ENCODE measurements at regions not wholly inside any gene's neighbourhood (a gene's known extent, or its start where the extent isn't known, plus 50 kb on each side); places are given as distances from the start of the nearest gene placed in this dataset.
A peak's percentile ranks its signal among the peaks of the same experiment; 100 is the strongest.
"Not testable (repeated sequence)": the region's sequence is repeated elsewhere in the genome, so short reads cannot be mapped to it uniquely, and the experiment has no call there.

DNA sequence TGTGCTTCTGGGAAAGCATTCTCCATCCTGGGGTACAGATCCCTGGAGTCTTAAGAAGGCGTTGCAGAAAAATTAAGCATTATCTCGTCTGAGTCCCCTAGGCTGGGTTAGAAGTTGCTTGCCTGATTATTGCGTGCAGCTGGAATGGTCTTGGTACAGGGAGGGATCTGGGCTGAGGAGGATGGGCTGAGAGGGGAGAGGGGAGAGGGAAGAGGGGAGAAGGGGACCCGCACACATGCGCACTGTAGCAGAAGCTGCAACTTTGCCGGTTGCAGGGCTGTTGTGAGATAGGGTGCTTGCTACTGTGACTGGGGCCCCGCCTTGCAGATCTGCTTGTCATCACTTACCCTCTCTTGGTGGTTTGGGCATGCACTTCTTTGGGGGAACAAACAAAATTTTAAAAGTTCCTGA lies 316.8 kb downstream of the DLEU7 start:
- no peak for DNase-seq (ENCODE audit: low read depth in 2 of 2)

DNA sequence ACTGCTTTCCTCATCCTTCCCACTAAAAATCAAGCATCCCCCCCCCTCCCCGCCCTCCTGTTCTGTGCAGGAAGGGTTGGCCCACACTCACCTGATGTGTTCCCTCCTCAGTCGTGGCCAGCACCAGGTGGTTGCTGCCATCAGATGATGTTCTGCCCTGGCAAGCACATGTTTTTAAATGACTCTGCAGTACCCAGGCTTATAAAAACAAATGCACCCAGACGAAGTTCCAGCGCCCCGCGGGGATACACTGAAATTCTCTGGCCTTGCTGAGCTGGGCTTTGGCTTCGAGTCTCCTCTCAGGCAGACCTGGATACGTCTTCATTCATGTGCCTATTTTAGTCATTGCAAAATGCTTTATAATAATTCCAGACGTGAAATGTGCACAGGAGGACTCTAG lies 316.3 kb downstream of the DLEU7 start:
- DNase-seq (ENCODE audit: low read depth in 2 of 2) = no peak

DNA sequence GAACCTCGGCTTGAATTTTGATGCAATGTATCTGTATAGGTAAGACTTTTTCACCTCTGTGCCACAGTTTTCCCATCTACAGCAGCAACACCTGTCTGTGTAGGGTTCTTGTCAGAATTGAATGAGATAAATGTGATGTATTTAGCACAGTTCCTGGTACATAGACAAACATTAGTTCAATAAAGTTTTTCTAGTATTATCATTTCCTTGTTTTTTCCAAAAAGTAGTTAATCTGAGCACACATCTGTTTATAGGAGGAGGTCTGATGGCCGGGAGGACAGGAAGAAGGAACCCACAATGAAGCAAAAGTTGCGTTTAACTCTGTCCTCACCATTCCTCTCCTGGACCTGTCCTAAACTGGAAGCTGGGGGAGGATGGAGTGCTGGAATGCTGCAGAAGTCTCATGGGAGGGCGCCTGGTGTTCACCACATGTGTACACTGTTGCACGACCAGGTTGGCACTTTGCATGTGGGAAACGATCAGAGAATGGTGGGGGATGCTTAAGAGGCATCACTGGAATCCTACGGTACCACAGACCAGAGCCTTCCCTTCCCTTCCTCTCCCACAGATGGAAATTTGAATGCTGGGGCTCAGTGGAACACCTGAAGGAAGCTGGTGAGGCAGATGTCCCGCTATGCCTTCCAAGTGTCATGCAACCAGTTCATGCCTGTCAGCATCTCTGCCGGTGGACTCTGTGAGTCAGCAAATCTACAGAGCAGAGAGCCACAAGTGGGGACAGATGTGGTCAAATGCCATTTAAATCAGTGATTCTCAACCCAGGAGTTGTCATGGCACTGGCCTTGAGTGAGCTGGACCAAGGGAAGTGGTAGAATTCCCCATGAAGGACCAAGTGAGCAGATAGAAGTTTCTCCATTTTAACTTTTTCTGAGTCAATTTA lies 315.6 kb downstream of the DLEU7 start:
- DNase-seq (ENCODE audit: low read depth in 2 of 2) = no peak

DNA sequence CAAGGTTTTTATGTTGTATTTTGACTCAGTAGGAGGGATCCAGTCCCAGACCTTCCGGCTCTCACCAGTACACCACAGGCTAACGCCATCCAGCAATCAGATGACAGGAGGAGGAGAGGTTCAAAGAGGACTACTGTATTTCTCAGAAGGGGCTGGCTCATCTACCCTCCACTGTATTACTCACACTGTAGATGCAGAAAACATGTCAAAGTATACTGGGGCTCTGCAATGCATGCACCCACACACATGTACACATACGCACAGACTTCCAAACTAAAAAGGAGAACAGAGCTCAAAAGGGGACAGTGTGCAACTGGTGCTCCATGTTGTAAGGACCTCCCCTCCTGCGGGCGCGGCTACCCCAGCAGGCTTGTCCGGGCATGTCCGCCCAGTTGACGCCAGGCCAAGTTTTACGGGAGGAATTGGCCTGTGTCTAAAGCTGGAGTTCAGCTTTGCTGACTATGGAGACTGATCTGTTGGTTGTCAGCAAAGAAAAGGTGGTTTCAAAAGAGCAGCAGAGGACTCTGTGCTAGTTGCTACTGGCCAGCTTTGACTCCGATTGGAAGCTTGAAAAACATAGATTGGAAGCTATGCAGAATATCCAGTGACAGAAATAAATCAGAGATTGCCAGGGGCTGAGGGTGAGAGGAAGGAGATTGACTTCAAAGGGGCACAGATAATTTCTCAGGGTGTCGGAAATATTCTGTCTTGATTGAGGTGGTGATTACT lies 314.2 kb downstream of the DLEU7 start:
- DNase-seq (ENCODE audit: low read depth in 2 of 2) = peak in 1 of 2 donors; percentile 6

DNA sequence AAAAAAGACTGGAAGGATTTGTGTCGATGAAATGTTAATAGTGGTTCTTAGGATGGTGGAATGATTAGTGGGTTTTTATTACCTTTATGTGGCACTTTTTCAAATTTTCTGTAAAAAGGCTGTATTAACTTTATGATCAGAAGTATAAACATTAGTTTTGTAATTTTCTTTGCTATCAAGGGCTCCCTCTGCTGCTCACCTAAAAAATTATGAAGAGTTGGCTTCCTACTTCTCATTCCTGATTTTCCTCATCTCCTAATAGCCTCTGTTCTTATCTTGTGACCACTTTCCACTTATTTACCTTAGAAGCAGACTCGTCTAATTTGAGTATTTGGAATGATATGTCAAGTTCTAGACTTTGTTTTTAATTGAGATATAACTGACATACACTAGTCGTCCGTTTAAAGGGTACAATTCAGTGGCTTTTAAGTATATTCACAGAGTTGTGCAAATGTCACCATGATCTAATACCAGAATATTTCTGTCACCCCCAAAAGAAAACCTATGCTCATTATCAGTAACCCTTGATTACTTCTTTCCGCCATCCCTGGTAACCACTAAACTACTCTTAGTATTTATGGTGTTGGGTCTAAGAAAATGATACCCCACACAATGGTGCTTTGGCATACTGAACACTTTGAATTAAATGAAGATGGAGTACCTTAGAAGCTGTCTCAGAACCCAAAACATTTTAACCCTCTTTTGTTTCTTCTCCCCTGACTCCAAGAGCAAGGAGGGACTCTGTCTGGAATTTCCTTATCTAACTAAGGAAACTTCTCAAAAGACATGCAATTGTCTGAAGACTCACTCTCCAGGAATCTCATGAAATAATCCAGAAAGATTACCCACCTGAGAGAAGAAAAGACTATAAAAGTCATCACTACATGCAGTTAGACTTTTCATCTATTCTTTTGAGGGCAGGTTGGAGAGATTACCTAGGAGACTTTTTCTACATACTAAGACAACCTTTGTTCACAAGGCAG lies 311.3 kb downstream of the DLEU7 start:
- no peak for DNase-seq (ENCODE audit: low read depth in 2 of 2)

DNA sequence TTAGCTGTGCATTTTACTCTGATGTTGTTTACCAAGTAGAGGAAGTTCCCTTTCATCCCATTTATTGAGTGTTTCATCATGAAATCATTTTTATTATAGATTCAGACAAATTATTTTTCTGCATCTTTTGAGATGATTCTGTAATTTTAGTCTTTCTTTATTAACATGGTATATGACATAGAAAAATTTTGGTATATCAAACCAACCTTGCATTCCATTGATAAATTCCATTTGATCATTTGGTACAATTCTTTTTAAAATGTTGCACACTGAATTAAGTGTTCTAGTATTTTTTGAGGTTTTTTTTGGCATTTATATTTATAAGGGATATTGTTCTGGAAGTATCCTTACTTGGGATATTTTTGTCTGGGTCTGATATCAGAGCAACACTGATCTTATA lies 308.4 kb downstream of the DLEU7 start:
- DNase-seq (ENCODE audit: low read depth in 2 of 2) = no peak

DNA sequence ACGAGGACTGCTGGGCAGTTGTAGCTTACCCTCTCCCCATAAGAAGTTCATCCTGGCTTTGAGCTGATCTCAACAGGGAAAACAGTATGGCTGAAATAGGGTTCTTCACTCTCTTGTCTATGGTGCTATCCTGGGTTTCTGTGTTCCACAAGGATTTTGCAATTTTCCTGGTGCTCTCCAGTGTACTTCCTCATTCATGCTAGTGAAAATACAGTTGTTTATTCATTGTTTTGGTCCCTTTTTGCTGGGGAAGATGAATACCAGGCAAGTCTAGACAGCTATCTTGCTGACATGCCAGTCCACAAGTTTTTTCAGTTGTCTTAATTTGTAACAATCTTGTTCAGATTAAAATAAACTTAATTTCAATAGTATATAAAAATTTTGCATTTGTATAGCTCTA lies 306.5 kb downstream of the DLEU7 start:
- DNase-seq (ENCODE audit: low read depth in 2 of 2) = no peak

DNA sequence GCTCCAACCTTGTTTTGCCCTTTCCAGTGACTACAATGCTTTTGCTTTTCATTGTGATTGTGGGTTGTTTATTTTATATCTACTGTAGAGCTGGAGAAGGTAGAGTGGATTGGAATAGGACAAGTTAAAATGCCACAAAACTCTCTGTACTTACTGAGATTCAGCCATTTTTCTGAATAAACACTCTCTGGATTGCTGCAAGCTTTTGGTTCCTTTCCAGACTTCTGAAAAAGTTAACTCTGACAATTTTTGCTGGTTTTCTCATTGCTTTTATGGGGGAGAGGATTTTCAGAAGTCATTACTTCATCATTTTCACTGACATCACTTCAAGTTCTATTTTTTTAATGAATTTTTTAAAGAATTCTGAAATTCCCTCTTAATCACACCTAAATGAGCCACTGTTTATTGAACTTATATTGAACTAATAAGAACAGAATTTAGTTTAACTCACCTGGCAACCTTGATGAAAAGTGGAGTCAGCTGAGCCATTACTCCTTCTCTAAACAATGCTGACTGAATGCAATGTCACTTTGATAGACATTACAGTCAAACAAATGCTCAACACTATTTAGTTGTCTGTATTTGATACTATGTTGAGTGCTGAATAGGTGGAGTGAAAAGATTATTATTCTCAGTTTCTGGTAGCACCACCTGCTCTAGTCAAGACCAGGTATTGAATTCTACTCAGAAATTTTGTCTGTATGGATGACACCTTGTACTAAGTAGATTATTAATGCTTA lies 303.5 kb downstream of the DLEU7 start:
- no peak for DNase-seq (ENCODE audit: low read depth in 2 of 2)

DNA sequence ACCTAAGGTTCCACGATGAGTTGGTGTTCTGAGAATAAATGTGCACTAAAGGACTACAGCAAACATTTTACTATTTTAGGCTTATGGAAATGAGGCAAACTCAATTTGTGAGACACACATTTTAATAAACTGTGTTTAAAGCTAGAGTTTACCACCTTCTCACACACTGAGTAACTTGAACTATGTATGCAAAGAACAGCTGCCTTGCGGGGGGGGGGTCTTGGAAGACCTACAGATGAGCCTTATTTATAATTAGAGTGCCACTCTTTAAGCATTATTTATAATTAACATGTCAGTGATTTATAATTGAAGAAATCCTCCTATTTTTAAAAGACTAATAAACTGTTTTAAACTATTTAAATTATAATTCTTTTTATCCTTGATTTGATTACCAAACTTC lies 300.4 kb downstream of the DLEU7 start:
- no peak for DNase-seq (ENCODE audit: low read depth in 2 of 2)

DNA sequence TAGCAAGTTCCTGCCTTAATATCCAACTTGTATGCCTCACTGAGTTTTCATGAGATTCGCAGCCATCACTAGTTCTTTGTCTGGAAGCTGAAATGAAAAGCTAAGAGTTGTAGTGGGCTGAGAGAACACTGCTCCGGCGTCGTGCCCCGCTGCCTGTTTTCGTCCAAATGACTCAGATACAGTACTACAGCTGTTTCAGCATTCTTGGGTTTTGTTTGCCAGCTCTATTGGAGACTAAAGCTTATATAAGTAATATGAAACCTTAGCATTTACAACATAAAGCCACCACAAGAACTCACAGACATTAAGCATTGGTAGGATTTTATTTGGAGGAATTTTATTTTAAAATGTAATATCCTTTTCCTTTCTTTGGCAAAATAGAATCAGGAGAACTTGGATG lies 299.7 kb downstream of the DLEU7 start:
- no peak for DNase-seq (ENCODE audit: low read depth in 2 of 2)

DNA sequence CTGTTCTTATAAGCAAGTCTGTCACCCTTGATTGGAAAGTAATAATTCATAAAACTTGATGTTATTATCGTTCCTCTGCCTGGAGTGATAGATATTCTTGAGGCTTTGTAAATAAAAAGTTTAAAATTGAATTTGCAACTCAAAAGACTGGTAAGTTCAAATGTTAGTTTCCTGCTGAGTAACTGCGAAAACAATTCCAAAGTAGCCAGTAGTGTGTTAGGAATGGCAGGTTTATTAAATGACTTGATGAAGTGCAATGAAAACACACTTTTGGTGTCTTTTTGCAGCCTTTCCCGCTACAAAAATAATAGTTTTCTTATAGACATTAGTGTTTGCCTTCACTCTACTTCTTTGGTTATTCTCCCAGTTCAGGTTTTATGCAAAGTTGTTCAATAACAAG lies 299.3 kb downstream of the DLEU7 start:
- no peak for DNase-seq (ENCODE audit: low read depth in 2 of 2)

DNA sequence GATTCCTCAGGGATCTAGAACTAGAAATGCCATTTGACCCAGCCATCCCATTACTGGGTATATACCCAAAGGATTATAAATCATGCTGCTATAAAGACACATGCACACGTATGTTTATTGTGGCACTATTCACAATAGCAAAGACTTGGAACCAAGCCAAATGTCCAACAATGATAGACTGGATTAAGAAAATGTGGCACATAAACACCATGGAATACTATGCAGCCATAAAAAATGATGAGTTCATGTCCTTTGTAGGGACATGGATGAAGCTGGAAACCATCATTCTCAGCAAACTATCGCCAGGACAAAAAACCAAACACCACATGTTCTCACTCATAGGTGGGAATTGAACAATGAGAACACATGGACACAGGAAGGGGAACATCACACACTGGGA lies 296.3 kb downstream of the DLEU7 start:
- not testable (repeated sequence) for DNase-seq (ENCODE audit: low read depth in 2 of 2)

DNA sequence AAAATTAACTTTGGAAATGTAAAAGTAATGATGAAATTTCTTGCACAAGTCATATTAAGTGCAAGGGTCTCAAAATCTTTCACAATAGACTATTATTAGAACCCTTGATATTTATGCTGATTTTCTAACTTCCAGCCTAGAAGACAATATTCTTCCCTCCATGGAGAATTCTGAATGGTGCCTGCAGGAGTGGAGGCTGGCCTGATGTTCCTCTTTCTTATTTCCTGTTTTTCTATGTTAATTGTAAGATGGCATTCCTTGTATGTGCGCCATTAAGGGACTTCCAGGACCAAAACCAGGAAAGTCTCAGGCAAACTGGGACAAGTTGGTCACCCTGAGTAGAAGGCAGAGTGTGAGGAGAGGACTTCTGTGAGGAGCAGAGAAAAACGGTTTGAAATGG lies 294.9 kb downstream of the DLEU7 start:
- no peak for DNase-seq (ENCODE audit: low read depth in 2 of 2)

DNA sequence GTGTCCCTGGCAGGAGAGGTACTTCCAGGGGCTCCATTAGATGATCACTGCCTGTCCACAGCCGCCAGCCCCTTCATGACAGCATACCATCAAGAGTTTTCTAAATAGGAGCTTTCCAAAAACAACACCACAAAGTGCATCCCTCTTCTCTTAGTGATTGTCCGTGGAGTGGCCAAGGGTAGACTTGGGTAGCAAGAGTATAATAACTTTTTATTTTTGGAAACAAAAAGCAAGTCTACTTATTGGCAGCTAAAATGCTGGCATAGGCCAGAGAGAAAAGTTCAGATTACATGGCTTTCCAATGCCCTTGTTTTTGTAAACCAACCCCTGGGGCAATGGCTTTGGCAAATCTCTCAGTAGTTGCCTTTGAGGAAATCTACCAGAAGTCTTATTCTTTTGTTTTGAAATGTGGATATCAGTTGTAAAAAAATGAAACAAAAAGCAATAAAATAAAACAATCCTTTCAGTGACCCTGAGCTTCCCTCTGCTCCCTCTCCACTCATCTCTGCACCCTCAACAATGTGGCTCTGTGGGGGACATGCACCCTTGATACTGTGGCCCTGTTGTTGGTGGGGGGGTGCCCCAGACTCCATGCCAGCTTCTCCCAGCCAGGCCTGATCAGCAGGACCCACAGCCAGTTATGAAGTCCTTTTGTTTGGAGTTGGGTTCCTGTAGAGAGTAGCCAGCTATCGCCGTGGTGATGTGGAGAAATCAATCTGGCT lies 294.1 kb downstream of the DLEU7 start:
- no peak for DNase-seq (ENCODE audit: low read depth in 2 of 2)

DNA sequence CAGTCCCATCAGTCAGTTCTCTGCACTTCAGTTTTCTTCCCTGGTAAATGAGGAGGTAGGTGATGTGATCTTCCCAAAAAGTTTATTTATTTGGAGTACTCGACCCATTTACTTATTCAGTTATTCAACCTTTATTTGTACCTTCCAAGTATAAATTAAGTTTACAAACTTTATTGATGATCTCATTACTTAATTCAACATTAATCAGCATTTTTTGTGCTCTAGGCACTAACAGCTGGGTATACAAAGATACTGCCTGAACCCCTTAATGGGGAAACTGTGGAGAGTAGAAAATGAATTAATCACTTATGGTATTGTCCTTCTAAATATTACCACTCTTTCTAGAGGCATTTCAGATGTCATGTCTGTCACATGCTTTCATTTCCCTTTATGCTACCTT lies 293.3 kb downstream of the DLEU7 start:
- DNase-seq (ENCODE audit: low read depth in 2 of 2) = no peak

DNA sequence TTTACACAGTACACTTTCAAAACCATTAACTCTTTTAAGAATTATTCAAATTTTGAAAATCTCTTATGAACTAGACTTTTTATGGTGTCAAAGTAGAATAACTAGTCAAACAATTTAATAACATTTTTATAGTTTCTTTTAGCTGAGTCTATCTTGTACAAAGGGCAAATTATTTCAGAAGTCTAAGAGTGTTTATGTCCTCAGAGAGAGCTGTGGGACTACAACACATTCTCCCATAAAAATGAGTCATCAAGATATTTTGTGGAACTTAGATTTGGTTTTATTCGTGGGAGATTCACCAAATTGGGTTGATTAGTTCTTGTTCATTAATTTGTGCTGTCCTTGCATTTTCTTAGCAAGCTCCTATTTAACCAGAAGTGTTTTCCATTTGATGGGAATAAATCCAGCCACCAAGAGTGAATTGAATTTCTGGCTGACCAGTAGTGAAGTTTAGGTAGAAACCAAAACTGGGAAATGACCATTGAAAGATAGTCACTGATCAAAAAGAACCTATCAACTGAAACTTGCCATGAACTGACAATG lies 291.0 kb downstream of the DLEU7 start:
- no peak for DNase-seq (ENCODE audit: low read depth in 2 of 2)

DNA sequence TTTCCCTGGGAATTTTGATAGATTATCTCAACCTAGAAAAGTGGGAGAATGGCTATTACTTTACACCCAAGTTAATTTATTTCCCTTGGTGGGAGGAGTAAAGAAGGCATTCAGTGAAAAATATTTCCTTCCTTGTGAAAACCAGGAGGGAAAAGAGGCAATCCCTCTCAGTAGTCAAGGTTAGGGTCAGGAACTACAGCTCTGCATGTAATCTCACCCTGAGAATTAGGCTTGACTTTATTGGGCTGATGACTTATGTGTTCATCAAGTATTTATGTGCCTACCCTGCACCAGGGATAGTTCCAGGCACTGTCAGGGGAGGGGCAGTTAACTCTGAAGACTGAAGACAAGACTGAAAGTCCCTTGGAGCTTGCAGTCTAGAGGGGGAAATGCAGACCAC lies 281.8 kb downstream of the DLEU7 start:
- no peak for DNase-seq (ENCODE audit: low read depth in 2 of 2)

DNA sequence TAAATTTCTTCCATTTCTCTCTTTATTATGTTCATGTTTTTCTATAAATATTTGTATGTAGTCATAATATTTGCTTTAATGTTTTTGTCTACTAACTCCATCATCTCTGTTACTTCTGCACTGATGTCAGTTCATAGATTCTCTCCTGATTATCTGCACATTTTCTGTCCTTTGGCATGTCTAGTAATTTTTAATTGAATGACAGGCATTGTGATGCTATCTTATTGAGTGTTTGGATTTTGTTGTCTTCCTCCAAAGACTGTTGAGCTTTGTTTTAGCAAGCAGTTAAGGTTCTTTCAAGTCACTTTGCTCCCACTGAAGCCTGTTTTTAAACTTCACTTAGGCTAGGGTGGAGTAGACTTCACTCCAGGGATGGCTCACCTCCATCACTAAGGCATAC lies 276.8 kb downstream of the DLEU7 start:
- DNase-seq (ENCODE audit: low read depth in 2 of 2) = no peak

DNA sequence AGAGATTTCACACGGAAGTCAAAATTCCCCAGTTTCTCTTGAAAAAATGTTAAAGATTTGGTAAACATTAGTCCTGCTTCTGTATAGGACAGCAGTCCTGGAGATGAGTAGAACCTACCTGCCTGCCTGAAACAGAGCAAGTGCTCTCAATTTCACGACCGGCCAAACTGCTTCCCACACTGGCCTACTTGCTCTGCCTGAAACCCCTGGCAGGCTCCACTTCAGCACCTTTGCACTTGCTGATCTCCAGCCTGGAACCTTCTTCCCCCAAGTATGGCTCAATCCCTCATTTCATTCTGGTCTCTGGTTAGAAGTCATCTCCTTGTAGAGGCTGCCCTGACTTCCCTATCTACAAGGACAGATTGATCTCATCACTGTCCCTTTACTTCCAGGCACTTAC lies 271.4 kb downstream of the DLEU7 start:
- DNase-seq (ENCODE audit: low read depth in 2 of 2) = no peak

DNA sequence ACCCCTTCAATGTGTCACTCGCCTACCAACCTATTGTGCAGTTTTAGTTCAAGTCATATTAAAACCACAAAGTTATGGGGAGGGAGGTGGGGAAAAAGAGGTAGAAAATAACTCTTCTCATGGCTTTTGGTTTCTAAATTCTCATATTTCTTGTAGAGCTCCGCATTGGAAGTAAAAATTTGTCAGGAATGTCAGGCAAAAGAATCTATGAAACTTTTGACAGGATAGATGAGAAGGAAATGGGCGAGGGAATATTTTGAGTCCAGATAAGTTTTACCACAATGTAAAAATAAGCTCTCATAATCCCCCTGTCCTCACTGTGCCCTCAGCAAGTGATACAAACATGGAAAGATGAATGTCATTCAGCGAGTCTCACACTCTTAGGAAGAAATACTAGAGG lies 270.4 kb downstream of the DLEU7 start:
- DNase-seq (ENCODE audit: low read depth in 2 of 2) = no peak
